ENCODE measurements at regions not wholly inside any gene's neighbourhood (a gene's known extent, or its start where the extent isn't known, plus 50 kb on each side); places are given as distances from the start of the nearest gene placed in this dataset.

GRCh38 chr2:18860179-18860578, 270.8 kb upstream of the NT5C1B start:
- DNase-seq = no peak

DNA sequence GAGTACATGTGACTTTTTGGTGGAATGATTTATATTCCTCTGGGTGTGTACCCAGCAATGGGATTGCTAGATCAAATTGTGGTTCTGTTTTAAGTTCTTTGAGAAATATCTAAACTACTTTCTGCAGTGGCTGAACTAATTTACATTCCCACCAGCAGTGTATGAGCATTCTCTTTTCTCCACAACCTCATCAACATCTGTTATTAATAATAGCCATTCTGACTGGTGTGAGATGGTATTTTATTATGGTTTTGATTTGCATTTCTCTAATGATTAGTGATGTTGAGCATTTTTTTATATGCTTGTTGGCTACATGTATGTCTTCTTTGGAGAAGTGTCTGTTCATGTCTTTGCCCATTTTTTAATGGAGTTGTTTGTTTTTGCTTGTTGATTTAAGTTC, 267.4 kb upstream of the NT5C1B start:
- DNase-seq = no peak

GRCh38 chr2:18855027-18855426, 265.7 kb upstream of the NT5C1B start:
- DNase-seq = no peak

- DNase-seq = no peak
These were observed 260.6 kb upstream of the NT5C1B start for GRCh38 chr2:18849841-18850578.

GRCh38 chr2:18848646-18849045, 259.3 kb upstream of the NT5C1B start:
- no peak for DNase-seq

- no peak for DNase-seq
These were observed 256.6 kb upstream of the NT5C1B start for GRCh38 chr2:18845854-18846445.

DNA sequence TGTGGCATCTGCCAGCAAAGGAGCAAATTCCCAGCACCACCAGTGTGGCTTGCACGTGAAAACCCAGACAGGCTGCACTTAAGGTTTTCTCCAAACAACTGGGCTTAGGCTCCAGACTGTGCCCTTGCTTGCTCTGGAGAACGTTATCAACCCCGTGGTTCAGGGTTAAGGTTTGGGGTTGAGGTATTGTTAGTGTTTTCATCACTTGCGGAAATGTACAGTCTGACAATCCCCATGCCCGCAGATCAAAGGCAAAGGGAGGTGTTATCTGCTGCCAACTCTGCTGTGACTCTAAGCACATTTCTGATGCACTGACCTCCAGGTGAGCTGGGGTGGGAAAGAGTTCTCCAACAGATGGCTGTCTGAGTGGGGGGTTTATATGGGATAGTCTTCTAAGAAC, 253.5 kb upstream of the NT5C1B start:
- no peak for DNase-seq

- no peak for DNase-seq
These were observed 252.1 kb upstream of the NT5C1B start for GRCh38 chr2:18841248-18842150.

DNA sequence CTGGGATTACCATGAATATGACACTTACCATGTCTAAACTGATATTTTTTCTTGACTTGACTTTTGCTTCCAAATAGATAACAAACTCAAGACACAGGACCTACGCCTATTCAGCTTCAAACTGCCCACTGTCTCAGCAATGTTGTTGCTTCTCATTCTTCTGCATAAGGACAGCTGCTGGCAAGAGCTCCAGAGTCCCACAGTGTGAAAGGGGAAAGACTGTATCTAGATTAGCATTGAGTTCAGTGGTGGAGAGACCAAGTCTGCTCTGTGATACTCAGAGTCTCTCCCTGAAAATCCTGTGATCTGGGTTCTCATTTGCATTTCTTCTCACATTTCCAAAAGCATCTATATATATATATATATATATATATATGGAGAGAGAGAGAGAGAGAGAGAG, 247.9 kb upstream of the NT5C1B start:
- no peak for DNase-seq

DNA sequence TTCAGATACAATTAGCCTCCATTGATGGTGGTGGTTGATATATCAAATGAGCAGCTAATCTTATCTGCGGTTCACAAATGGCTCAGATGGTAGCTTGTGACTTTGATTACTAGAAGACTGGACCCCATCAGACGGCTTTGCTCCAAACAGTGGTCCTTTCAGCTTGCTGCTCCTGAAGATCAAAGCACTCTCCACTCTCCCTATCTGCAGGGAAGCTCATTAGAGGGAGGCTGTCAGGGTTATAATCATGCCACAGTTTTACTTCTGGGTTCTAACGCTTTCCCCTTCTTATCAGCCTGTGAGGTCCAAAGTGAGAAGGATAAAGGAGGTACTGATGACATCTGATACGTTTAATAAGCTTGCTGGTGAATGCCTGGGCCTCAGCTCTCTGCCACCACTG, 247.1 kb upstream of the NT5C1B start:
- DNase-seq = no peak

- no peak for DNase-seq
These were observed 246.4 kb upstream of the NT5C1B start for GRCh38 chr2:18835787-18836186.

DNA sequence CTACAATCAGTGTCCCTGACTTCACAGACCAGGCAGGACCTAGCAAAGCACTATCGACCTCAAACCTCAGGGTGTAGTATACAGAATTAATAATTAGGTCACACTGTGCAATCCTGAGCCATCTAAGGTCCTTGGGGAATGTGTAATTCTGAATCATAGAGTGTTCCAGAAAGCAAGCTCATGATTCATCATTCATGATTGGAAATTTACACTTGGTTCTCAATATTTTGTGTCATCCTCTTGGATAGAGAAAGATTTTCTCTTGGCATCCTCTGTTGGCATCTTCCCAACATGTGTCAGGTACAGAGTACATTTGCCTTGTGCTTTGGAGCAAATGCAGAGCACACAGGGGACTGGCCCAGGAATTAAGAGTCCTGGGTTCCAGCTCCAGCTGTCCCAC, 245.0 kb upstream of the NT5C1B start:
- no peak for DNase-seq

GRCh38 chr2:18833941-18834340, 244.6 kb upstream of the NT5C1B start:
- DNase-seq = no peak

DNA sequence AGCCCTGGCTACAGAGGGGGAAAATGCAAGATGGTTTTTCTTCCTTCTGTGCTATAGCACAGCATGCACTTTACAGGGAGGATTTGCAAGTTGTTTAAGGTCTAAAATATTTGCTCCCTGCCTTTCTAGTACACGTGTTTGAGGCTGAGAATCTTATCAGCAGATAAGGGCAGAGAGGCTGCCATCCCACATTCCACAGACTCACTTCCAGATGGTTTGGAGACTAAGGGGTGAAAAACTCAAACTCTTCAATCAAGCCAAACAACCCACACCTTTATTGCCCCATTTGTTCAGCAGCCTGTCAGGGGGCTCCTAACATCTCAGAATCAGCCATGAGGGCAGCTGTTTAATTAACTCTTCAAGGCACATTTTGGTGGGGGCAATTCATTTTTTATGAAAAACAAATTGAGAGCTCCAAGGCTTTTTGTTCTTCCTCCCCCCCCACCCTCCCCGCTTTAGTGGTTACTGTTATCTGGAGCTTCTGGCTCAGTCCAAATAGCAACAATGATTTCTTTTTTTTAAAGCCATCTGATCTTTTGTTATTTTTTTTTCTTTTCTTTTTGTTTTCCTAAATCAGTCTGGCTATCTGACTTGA, 242.6 kb upstream of the NT5C1B start:
- DNase-seq = no peak

DNA sequence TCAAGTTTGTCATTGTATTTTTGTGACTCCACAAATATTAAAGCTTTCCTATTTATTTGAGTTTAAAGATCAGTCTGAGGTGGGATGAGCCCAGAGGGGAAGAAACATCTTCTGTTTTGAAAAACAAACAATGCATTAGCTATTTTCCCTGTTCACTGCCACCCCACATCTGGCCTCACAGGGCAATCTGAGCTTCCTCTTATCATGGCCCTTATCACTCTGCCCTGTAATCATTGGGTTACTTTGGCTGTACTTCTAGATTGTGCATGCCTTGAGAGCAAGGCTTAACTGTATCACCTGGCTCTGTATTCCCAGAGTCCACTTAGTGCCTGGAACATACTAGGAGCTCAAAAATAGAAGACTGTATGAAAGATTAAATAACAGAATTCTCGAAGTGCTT, 241.6 kb upstream of the NT5C1B start:
- no peak for DNase-seq

GRCh38 chr2:18829976-18830375, 240.6 kb upstream of the NT5C1B start:
- no peak for DNase-seq

DNA sequence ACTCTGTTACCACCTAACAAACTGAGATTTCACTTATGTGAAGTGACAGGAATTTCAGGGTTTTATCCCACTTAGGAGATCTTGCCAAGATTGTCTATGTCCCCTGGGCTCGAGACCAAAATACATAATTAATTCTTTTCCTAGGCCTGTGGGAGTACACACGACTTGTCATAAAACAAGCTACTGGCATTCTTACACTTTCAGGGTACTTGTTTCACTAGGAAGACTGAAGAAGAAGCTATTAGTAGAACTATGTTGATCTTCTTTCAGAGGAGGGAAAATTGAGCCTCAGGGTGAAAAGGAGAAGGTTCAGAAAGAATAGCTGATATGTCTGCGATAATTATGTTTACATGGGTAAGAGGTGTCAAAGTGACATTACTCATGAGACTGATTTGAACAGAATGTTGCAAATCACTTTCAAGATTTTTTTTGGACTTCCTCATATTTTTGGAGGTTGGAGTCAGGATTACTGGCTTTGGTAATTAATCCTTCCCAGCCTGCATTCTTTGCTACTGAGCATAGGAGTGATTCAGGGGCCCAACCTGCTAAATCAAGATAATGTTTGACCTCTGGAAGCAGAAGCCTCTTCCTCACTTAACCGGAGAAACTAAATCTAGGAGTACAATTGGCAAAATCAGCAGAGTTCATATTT, 240.0 kb upstream of the NT5C1B start:
- no peak for DNase-seq

DNA sequence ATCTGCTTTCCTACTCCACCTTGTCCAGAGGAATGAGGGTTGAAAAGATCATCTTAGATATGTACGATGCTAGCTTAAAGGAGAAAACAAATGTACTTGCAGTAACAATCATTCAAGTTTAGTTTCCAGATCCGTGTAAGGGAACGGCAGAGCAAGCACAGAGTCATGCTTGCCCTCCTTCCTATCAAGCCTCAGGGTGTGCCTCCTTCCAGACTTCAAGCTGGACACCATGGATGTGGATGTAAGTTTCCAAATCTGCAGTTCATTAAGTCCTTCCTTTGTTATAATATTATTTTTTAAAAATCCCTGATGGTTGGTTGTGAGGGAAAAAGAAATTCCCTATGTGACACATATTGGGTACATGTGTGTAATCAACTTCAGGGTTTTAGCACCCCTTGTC, 238.9 kb upstream of the NT5C1B start:
- no peak for DNase-seq

- no peak for DNase-seq
These were observed 236.5 kb upstream of the NT5C1B start for GRCh38 chr2:18825838-18826237.

- DNase-seq = no peak
These were observed 235.5 kb upstream of the NT5C1B start for GRCh38 chr2:18824915-18825314.

DNA sequence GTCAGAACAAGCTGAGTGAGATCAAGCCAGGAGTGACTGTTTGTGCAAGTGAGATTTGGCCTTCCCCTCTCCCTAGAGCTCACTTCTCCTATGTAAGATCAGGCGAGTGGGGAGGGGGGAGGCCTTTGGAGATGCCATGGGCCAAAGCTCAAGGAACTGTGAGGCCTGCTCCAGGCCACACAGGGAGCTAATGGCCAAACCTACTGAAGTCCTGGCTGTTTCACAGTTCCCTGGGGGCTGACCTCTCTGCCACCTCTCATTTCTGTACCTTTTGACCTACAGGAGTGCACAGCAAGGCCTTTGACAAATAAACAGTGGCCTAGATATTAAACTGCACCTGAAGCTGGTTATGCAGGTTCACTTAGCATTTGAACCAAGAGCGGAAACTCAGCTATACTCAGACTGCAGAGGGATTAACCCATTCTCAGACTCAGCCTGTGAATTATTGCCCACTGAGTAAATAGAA, 235.0 kb upstream of the NT5C1B start:
- no peak for DNase-seq

- no peak for DNase-seq
These were observed 232.1 kb upstream of the NT5C1B start for GRCh38 chr2:18821431-18821830.

DNA sequence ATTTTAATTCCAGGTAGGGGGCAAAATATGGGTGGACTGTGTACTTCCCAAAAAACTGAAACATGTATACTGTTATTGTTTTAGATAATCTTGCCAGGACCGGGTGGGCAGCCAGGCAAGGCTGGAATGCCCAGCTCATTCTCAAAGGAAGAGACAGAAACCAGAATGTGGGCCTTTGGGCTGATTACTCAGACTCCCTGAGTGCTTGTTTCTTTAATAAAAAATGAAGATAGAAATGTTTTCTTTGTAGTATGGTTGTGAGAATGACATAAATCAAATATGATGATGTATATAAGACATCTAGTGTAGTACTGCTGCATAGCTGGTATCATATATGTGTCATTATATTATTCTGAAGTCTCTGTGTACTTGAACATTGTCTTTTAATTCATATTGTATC, 231.6 kb upstream of the NT5C1B start:
- no peak for DNase-seq
